ENCODE measurements at regions not wholly inside any gene's neighbourhood (a gene's known extent, or its start where the extent isn't known, plus 50 kb on each side); places are given as distances from the start of the nearest gene placed in this dataset.
"Not testable (repeated sequence)": the region's sequence is repeated elsewhere in the genome, so short reads cannot be mapped to it uniquely, and the experiment has no call there.

DNA sequence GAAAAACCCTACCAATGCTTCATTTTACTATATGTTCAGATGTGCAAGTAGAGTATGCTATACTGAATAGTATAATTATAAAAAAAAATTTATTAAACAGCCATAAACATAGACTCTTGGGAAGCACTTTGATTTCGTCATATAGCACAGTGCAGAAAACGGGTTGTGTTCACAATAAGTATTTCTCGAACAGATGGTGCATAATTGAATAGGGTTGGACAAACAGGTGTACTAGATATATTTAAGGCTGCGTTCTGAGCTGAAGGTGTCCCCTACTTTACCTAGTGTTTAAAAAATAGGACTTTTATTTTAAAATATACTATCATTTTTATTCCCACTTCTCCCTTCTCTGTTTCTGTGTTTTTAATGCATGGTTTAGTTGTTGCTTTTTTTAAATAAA is 841.5 kb downstream of the ANKRD7 start:
- Mint-ChIP-seq H3K4me3 (no peak overlapping the region), H3K9me3 (peaks cover 0 to under 1% of the 10 kb centered on the region in 2 donors), H3K36me3 (ENCODE audit: insufficient read depth in 2 of 2) (no peaks in the 10 kb centered on the region), H3K4me1 (ENCODE audit: low read depth) (no peaks in the 10 kb centered on the region), H3K27ac (no peak overlapping the region), H3K27me3 (ENCODE audit: low read depth) (no peaks in the 10 kb centered on the region)
- ATAC-seq (replicated peaks in 1 of 2) (no peak), DNase-seq (no peak)

- Mint-ChIP-seq H3K36me3 (ENCODE audit: insufficient read depth in 2 of 2) (no peaks in the 10 kb centered on the region), H3K4me3 (no peak overlapping the region), H3K9me3 (peaks cover 6 to 10% of the 10 kb centered on the region in 2 donors), H3K4me1 (ENCODE audit: low read depth) (no peaks in the 10 kb centered on the region), H3K27ac (no peak overlapping the region), H3K27me3 (ENCODE audit: low read depth) (no peaks in the 10 kb centered on the region)
- no peak for DNase-seq
- ATAC-seq (replicated peaks in 1 of 2) = no peak
These were observed 861.5 kb downstream of the ANKRD7 start for GRCh38 chr7:119086026-119086425.

DNA sequence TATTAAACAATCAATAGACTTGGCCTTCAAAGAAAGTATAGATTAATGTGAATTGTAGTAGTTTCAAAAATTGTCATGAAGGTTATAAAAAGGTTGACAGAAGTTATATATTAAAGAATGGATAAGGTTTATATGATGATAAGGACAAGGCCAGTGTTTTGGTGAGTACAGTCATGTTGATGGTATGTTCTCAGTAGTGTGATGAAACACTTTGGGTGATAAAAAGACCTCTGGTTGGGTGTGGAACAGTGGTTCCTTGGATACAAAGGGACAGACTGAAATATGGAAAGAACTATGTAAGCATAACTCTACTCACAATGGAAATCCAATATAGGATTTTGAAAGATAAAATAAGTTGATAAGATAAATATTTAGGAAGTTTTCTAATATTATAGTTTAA is 866.3 kb downstream of the ANKRD7 start:
- H3K36me3 Mint-ChIP-seq (ENCODE audit: insufficient read depth in 2 of 2) = no peaks in the 10 kb centered on the region
- ATAC-seq (replicated peaks in 1 of 2) (no peak), DNase-seq (no peak)
- no peaks in the 10 kb centered on the region for H3K27me3 Mint-ChIP-seq (ENCODE audit: low read depth)
- H3K4me1 Mint-ChIP-seq (ENCODE audit: low read depth) = no peaks in the 10 kb centered on the region
- no peak overlapping the region for H3K4me3 Mint-ChIP-seq
- H3K9me3 Mint-ChIP-seq = peaks cover 6 to 8% of the 10 kb centered on the region in 2 donors
- H3K27ac Mint-ChIP-seq = no peak overlapping the region

DNA sequence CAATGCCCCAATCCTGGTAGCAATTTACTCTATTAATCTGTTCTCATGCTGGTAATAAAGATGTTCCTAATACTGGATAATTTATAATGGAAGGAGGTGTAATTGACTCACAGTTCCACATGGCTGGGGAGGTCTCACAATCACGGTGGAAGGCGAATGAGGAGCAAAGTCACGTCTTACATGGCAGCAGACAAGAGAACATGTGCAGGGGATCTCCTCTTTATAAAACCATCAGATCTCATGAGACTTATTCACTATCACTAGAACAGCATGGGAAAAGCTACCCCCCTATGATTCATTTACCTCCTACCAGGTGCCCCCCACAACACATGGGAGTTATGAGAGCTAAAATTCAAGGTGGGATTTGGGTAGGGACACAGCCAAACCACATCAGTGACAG is 872.2 kb downstream of the ANKRD7 start:
- ATAC-seq (replicated peaks in 1 of 2) = no peak

GRCh38 chr7:119100611-119101258 is 876.2 kb downstream of the ANKRD7 start:
- DNase-seq; H3K4me3 Mint-ChIP-seq; H3K36me3 Mint-ChIP-seq (ENCODE audit: insufficient read depth in 2 of 2); H3K27ac Mint-ChIP-seq; H3K4me1 Mint-ChIP-seq (ENCODE audit: low read depth); ATAC-seq (replicated peaks in 1 of 2); H3K27me3 Mint-ChIP-seq (ENCODE audit: low read depth): not testable (repeated sequence)
- peaks cover 4 to 10% of the 10 kb centered on the region in 2 donors for H3K9me3 Mint-ChIP-seq

More for the DNA sequence above, 872.2 kb downstream of the ANKRD7 start:
- DNase-seq = no peak
- peaks cover 4 to 12% of the 10 kb centered on the region in 2 donors for H3K9me3 Mint-ChIP-seq
- H3K4me3 Mint-ChIP-seq = no peak overlapping the region
- no peaks in the 10 kb centered on the region for H3K27me3 Mint-ChIP-seq (ENCODE audit: low read depth)
- H3K36me3 Mint-ChIP-seq (ENCODE audit: insufficient read depth in 2 of 2) = no peaks in the 10 kb centered on the region
- no peaks in the 10 kb centered on the region for H3K4me1 Mint-ChIP-seq (ENCODE audit: low read depth)
- no peak overlapping the region for H3K27ac Mint-ChIP-seq

DNA sequence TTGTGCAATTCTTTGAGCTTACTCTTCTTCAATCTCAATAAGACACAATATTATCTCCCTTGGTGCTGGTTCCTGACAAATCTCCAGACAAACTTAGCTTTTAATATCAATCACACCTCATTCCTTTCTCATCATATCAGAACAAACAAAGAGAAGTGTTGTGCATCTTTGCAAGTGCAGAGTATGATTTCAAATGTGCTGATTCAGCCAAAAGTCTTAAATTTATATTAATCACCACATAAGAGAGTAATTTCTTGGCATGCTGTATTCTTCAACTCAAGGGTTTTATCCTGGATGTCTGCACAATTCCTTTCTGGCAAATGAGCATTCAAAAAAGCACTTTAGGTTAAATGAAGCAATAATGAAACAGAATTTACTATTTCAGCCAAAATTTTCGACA is 877.8 kb downstream of the ANKRD7 start:
- H3K27me3 Mint-ChIP-seq (ENCODE audit: low read depth) = no peaks in the 10 kb centered on the region
- H3K9me3 Mint-ChIP-seq = peaks cover 4 to 7% of the 10 kb centered on the region in 2 donors
- H3K27ac Mint-ChIP-seq = no peak overlapping the region
- DNase-seq (no peak), ATAC-seq (replicated peaks in 1 of 2) (no peak)
- no peak overlapping the region for H3K4me3 Mint-ChIP-seq
- H3K4me1 Mint-ChIP-seq (ENCODE audit: low read depth) = no peaks in the 10 kb centered on the region
- H3K36me3 Mint-ChIP-seq (ENCODE audit: insufficient read depth in 2 of 2) = no peaks in the 10 kb centered on the region

- H3K4me1 Mint-ChIP-seq (ENCODE audit: low read depth) = no peaks in the 10 kb centered on the region
- no peaks in the 10 kb centered on the region for H3K36me3 Mint-ChIP-seq (ENCODE audit: insufficient read depth in 2 of 2)
- H3K4me3 Mint-ChIP-seq = no peak overlapping the region
- no peaks in the 10 kb centered on the region for H3K27me3 Mint-ChIP-seq (ENCODE audit: low read depth)
- H3K27ac Mint-ChIP-seq = no peak overlapping the region
- ATAC-seq (replicated peaks in 1 of 2) (no peak), DNase-seq (no peak)
- peaks cover 6 to 11% of the 10 kb centered on the region in 2 donors for H3K9me3 Mint-ChIP-seq
These were observed 880.9 kb downstream of the ANKRD7 start for GRCh38 chr7:119105381-119105780.

- Mint-ChIP-seq H3K4me3 (no peak overlapping the region), H3K27me3 (ENCODE audit: low read depth) (no peaks in the 10 kb centered on the region), H3K9me3 (peaks cover 0 to 5% of the 10 kb centered on the region in 2 donors), H3K4me1 (ENCODE audit: low read depth) (no peaks in the 10 kb centered on the region), H3K36me3 (ENCODE audit: insufficient read depth in 2 of 2) (no peaks in the 10 kb centered on the region), H3K27ac (no peak overlapping the region)
- DNase-seq (no peak), ATAC-seq (replicated peaks in 1 of 2) (no peak)
These were observed 898.8 kb downstream of the ANKRD7 start for GRCh38 chr7:119123326-119123725.

DNA sequence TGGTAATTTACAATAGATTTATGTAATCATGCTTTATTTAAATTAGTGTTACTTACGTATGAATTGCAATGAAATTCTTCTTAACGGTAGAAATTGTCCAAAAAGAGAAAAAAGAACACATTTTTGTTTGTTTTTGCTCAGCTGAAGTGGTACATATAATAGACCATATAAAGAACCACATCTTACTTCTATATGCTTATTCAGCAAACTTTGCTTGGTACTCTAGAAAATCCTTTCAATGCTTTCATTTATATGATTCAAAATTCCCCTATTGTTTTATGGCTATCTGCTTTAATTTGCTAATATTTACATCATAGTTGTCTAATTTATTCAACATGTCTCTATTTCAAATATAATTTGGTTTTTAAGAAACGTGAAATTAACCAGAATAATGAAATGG is 903.2 kb downstream of the ANKRD7 start:
- Mint-ChIP-seq H3K9me3 (peaks cover 0 to 4% of the 10 kb centered on the region in 2 donors), H3K4me3 (no peak overlapping the region), H3K36me3 (ENCODE audit: insufficient read depth in 2 of 2) (no peaks in the 10 kb centered on the region), H3K27ac (no peak overlapping the region), H3K27me3 (ENCODE audit: low read depth) (no peaks in the 10 kb centered on the region), H3K4me1 (ENCODE audit: low read depth) (no peaks in the 10 kb centered on the region)
- no peak for DNase-seq
- no peak for ATAC-seq (replicated peaks in 1 of 2)

GRCh38 chr7:119132436-119132835 is 907.9 kb downstream of the ANKRD7 start:
- no peaks in the 10 kb centered on the region for H3K27me3 Mint-ChIP-seq (ENCODE audit: low read depth)
- no peak overlapping the region for H3K4me3 Mint-ChIP-seq
- H3K4me1 Mint-ChIP-seq (ENCODE audit: low read depth) = no peaks in the 10 kb centered on the region
- peaks cover 3% of the 10 kb centered on the region in 2 donors for H3K9me3 Mint-ChIP-seq
- H3K36me3 Mint-ChIP-seq (ENCODE audit: insufficient read depth in 2 of 2) = peaks cover 0 to 4% of the 10 kb centered on the region in 2 donors
- DNase-seq (no peak), ATAC-seq (replicated peaks in 1 of 2) (no peak)
- no peak overlapping the region for H3K27ac Mint-ChIP-seq

DNA sequence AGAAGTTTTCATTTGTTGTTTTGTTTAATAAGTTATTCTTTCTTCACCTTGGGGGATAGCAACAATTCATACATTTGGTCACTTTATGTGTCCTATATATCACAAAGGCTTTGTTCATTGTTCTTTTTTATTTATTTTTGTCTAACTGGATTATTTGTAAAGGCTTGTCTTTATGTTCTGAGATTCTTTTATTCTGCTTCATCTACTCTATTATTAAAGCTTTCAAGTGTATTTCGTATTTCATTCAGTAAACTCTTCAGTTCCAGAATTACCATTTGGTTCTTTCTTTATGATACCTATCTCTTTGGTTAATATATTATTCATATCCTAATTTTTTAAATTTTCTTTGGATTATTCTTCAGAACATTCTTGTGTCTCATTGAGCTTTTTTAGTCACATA is 942.9 kb downstream of the ANKRD7 start:
- Mint-ChIP-seq H3K4me1 (ENCODE audit: low read depth) (no peaks in the 10 kb centered on the region), H3K27ac (no peak overlapping the region), H3K4me3 (no peak overlapping the region), H3K36me3 (ENCODE audit: insufficient read depth in 2 of 2) (peaks cover 1 to 3% of the 10 kb centered on the region in 2 donors), H3K9me3 (peaks cover 6 to 12% of the 10 kb centered on the region in 2 donors), H3K27me3 (ENCODE audit: low read depth) (no peaks in the 10 kb centered on the region)
- ATAC-seq (replicated peaks in 1 of 2) (no peak), DNase-seq (no peak)

DNA sequence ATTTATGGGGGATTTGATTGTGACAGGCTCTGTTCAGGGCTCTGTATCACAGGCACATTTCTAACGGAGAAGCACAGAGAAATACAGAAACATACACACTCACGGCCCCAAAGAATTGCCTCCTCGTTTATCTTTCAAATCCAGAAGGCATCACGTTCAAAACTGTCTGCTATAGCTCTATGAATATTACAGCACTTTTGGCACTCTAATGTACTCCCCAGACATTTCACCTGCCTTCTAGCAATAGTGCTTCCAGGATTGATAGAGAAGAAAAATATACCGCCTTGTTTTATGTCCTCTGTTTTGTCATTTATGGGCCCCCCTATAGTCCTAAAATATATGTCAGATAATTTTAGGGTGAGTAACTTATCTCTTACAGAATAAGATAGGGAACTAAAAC is 947.5 kb downstream of the ANKRD7 start:
- DNase-seq (no peak), ATAC-seq (replicated peaks in 1 of 2) (no peak)
- H3K36me3 Mint-ChIP-seq (ENCODE audit: insufficient read depth in 2 of 2) = peaks cover 1 to 2% of the 10 kb centered on the region in 2 donors
- H3K27ac Mint-ChIP-seq = no peak overlapping the region
- no peaks in the 10 kb centered on the region for H3K4me1 Mint-ChIP-seq (ENCODE audit: low read depth)
- H3K27me3 Mint-ChIP-seq (ENCODE audit: low read depth) = no peaks in the 10 kb centered on the region
- no peak overlapping the region for H3K4me3 Mint-ChIP-seq
- no peaks in the 10 kb centered on the region for H3K9me3 Mint-ChIP-seq

DNA sequence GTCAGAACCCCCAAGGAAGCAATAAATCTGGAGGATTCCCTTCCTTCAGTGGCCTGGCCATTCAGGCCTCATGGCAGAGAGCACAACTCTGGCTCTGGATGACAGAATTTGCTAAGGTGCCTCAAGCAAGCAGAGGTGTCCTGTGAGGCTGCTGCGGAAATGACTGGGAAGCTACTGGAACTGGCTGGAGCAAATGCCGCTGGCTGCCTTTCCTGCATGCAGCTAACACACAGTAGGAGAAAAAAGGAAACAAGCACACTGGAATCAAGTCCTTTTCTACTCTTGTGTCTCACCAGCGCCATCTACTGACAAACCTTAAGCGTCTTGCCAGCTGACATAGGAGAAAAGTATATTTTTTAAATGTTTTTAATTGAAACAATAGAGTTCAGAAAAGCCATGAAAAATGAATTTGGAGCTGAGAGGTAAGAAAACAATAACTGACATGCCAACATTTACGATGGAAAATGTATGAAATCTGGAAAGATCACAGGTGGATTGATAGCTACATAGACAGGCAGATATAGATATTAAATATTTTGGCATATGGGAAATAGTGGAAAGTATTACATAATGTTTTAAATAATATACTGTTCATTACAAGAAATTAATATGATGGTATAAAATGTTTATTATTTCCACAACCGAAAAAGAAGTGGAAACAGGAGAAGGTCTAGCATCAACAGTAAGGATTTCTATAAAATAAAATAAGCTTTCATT is 951.6 kb downstream of the ANKRD7 start:
- no peaks in the 10 kb centered on the region for H3K9me3 Mint-ChIP-seq
- peak; percentile 28 to 32 for DNase-seq
- no peak for ATAC-seq (replicated peaks in 1 of 2)
- no peaks in the 10 kb centered on the region for H3K36me3 Mint-ChIP-seq (ENCODE audit: insufficient read depth in 2 of 2)
- H3K27ac Mint-ChIP-seq = no peak overlapping the region
- no peaks in the 10 kb centered on the region for H3K27me3 Mint-ChIP-seq (ENCODE audit: low read depth)
- no peak overlapping the region for H3K4me3 Mint-ChIP-seq
- H3K4me1 Mint-ChIP-seq (ENCODE audit: low read depth) = no peaks in the 10 kb centered on the region

- ATAC-seq (replicated peaks in 1 of 2) = no peak
- Mint-ChIP-seq H3K4me1 (ENCODE audit: low read depth) (no peaks in the 10 kb centered on the region), H3K4me3 (no peak overlapping the region), H3K9me3 (peaks cover 0 to 2% of the 10 kb centered on the region in 2 donors), H3K27me3 (ENCODE audit: low read depth) (no peaks in the 10 kb centered on the region), H3K27ac (no peak overlapping the region), H3K36me3 (ENCODE audit: insufficient read depth in 2 of 2) (no peaks in the 10 kb centered on the region)
- no peak for DNase-seq
These were observed 953.4 kb downstream of the ANKRD7 start for GRCh38 chr7:119177863-119178262.

All from activated T-cell treated with anti-CD3 and anti-CD28 coated beads, Interleukin-2, amount 50 U/mL, for 72 hours (primary cell).